T-cell (primary cell): ENCODE measurements at regions not wholly inside any gene's neighbourhood (a gene's known extent, or its start where the extent isn't known, plus 50 kb on each side); places are given as distances from the start of the nearest gene placed in this dataset.
"Not testable (repeated sequence)": the region's sequence is repeated elsewhere in the genome, so short reads cannot be mapped to it uniquely, and the experiment has no call there.

Experiments
- ATAC-seq, 4 experiments: fragments of 200-7000 bp in 3 of 4; fragments of 150-1000 bp in 1 of 4; cut with Tn5 transposase; replicated peaks in 1 of 4; 1 replicate in 3 of 4; 2 replicates in 1 of 4; pipeline ENCODE4 v1.10.0; 2021; ENCODE audit warnings: moderate library complexity in 3 of 4, mild to moderate bottlenecking in 2 of 4, moderate number of reproducible peaks in 1 of 4
- CTCF ChIA-PET, 2 donors: fragments of 300-600 bp; sonication (Branson Sonifier 250); formaldehyde crosslinking; loops; one replicate each; lab custom pipeline; 2022; ENCODE audit warnings: antibody characterized with exemption in 2 of 2; lab: Charles Lee
- POLR2A ChIA-PET, 2 donors: fragments of 300-600 bp; sonication (Branson Sonifier 250); formaldehyde crosslinking; loops; one replicate each; lab custom pipeline; 2022; ENCODE audit warnings: antibody characterized with exemption in 2 of 2; lab: Charles Lee
- DNase-seq, 35 experiments: peaks; one replicate each; pipeline versions ENCODE4 v3.0.0 to v3.0.0-alpha.2; 2013 to 2023
- H3K27ac ChIP-seq: one replicate; pipeline ENCODE4 v1.5.1; 2013; ENCODE audit warnings: low read length
- H3K27me3 ChIP-seq, 2 experiments: replicated peaks in 1 of 2; 1 replicate in 1 of 2; 2 replicates in 1 of 2; pipeline versions ENCODE4 v1.6.1 to v1.7.0; 2013; ENCODE audit warnings: low read length in 1 of 2, mixed read lengths in 1 of 2; ENCODE audit not compliant: control insufficient read depth in 2 of 2, insufficient read depth in 2 of 2; ENCODE audit errors: extremely low read depth in 1 of 2
- H3K36me3 ChIP-seq, 2 donors: 1 replicate in 1 of 2; 2 replicates in 1 of 2; pipeline versions ENCODE4 v1.6.1 to v1.7.0; 2013; ENCODE audit warnings: low read length in 1 of 2; ENCODE audit not compliant: control insufficient read depth in 2 of 2, insufficient read depth in 1 of 2; ENCODE audit errors: extremely low read depth in 1 of 2
- H3K4me1 ChIP-seq, 2 experiments: 1 replicate in 1 of 2; 2 replicates in 1 of 2; pipeline versions ENCODE4 v1.6.1 to v1.7.0; 2013; ENCODE audit warnings: low read length in 2 of 2, mixed read lengths in 1 of 2; ENCODE audit not compliant: insufficient read depth in 2 of 2, control insufficient read depth in 1 of 2; ENCODE audit errors: extremely low read depth in 1 of 2
- H3K4me3 ChIP-seq, 2 donors: 1 replicate in 1 of 2; 2 replicates in 1 of 2; pipeline versions ENCODE4 v1.5.1 to v1.7.0; 2013; ENCODE audit warnings: mild to moderate bottlenecking in 2 of 2, low read length in 1 of 2, moderate library complexity in 1 of 2; ENCODE audit not compliant: control insufficient read depth in 1 of 2; ENCODE audit errors: extremely low read depth in 1 of 2
- H3K9me3 ChIP-seq: 2 replicates; pipeline ENCODE4 v1.7.0; 2013
- H3K27ac Mint-ChIP-seq, 2 donors: one replicate each; pipeline ENCODE4 v1.8.0; 2020 to 2021; ENCODE audit warnings: mild to moderate bottlenecking in 2 of 2, mixed read lengths in 2 of 2
- H3K27me3 Mint-ChIP-seq, 2 donors: one replicate each; pipeline ENCODE4 v1.8.0; 2021 to 2022; ENCODE audit warnings: mixed read lengths in 2 of 2
- H3K36me3 Mint-ChIP-seq: one replicate; pipeline ENCODE4 v1.8.0; 2021; ENCODE audit warnings: mixed read lengths
- H3K4me1 Mint-ChIP-seq, 3 donors: one replicate each; pipeline ENCODE4 v1.8.0; 2020 to 2022; ENCODE audit warnings: mixed read lengths in 3 of 3, mild to moderate bottlenecking in 1 of 3
- H3K4me3 Mint-ChIP-seq, 3 donors: one replicate each; pipeline ENCODE4 v1.8.0; 2020 to 2022; ENCODE audit warnings: mild to moderate bottlenecking in 3 of 3, mixed read lengths in 3 of 3, moderate library complexity in 3 of 3
- H3K9me3 Mint-ChIP-seq, 3 donors: one replicate each; pipeline ENCODE4 v1.8.0; 2020 to 2022; ENCODE audit warnings: mixed read lengths in 3 of 3
- WGBS: methylation state at CpG from one replicate; pipeline ENCODE4 v1.1.5; 2013; ENCODE audit warnings: missing lambda C conversion rate; ENCODE audit not compliant: insufficient coverage; 5-methylcytosine and 5-hydroxymethylcytosine counted together

- DNase-seq (no peak), ATAC-seq (no peak)
- ChIA-PET POLR2A (no interaction called here), CTCF (no interaction called here)
- Mint-ChIP-seq H3K4me3 (no peak overlapping the region), H3K9me3 (no peaks in the 10 kb centered on the region), H3K36me3 (no peaks in the 10 kb centered on the region), H3K27ac (no peak overlapping the region), H3K27me3 (peaks cover 0 to 4% of the 10 kb centered on the region in 2 donors), H3K4me1 (peaks cover 18 to 21% (median 20%) of the 10 kb centered on the region in 3 donors)
- H3K27me3 ChIP-seq: no peaks in the 10 kb centered on the region
- no peaks in the 10 kb centered on the region for H3K36me3 ChIP-seq
- H3K4me1 ChIP-seq: peaks cover 11 to 12% of the 10 kb centered on the region in 2 experiments
- H3K4me3 ChIP-seq: no peak overlapping the region
- 100% methylated on average over 2 of the region's 8 CpGs for WGBS
- H3K9me3 ChIP-seq: no peaks in the 10 kb centered on the region
- no peak overlapping the region for H3K27ac ChIP-seq
Observed at GRCh38 chr13:28607187-28607955, 51.6 kb upstream of the POMP start.

GRCh38 chr13:28606466-28606865 lies 52.5 kb upstream of the POMP start:
- peaks cover 0 to 4% of the 10 kb centered on the region in 2 donors for H3K27me3 Mint-ChIP-seq
- peaks cover 11 to 13% (median 11%) of the 10 kb centered on the region in 3 donors for H3K4me1 Mint-ChIP-seq
- CTCF ChIA-PET: no interaction called here
- Histone ChIP-seq H3K36me3 (no peaks in the 10 kb centered on the region), H3K4me3 (no peak overlapping the region), H3K27me3 (no peaks in the 10 kb centered on the region), H3K4me1 (peaks cover 5 to 7% of the 10 kb centered on the region in 2 experiments), H3K27ac (no peak overlapping the region), H3K9me3 (no peaks in the 10 kb centered on the region)
- DNase-seq (no peak), ATAC-seq (no peak)
- no peak overlapping the region for H3K27ac Mint-ChIP-seq
- POLR2A ChIA-PET: no interaction called here
- H3K36me3 Mint-ChIP-seq: no peaks in the 10 kb centered on the region
- H3K9me3 Mint-ChIP-seq: no peaks in the 10 kb centered on the region
- no peak overlapping the region for H3K4me3 Mint-ChIP-seq
- 100% methylated on average over 2 of the region's 5 CpGs for WGBS

- H3K4me3 Mint-ChIP-seq, DNase-seq, H3K27ac ChIP-seq, H3K36me3 ChIP-seq, CTCF ChIA-PET, H3K27me3 ChIP-seq, H3K9me3 ChIP-seq, ATAC-seq, H3K36me3 Mint-ChIP-seq, H3K9me3 Mint-ChIP-seq, H3K4me1 Mint-ChIP-seq, POLR2A ChIA-PET, H3K4me3 ChIP-seq, H3K27me3 Mint-ChIP-seq, H3K4me1 ChIP-seq, H3K27ac Mint-ChIP-seq: not testable (repeated sequence)
- no CpG with 5 or more reads among the region's 3 CpGs for WGBS
Observed at GRCh38 chr13:28605147-28605546, 53.8 kb upstream of the POMP start.

- Mint-ChIP-seq H3K27ac (no peak overlapping the region), H3K27me3 (peaks cover 3 to 4% of the 10 kb centered on the region in 2 donors)
- DNase-seq: no peak
Observed at GRCh38 chr13:28603043-28603664, 55.8 kb upstream of the POMP start.

GRCh38 chr13:28602580-28602979 lies 56.4 kb upstream of the POMP start:
- ChIA-PET CTCF (no interaction called here), POLR2A (no interaction called here)
- no peak overlapping the region for H3K4me3 Mint-ChIP-seq
- Histone ChIP-seq H3K4me3 (no peak overlapping the region), H3K9me3 (no peaks in the 10 kb centered on the region), H3K27me3 (no peaks in the 10 kb centered on the region), H3K27ac (no peak overlapping the region), H3K36me3 (no peaks in the 10 kb centered on the region), H3K4me1 (no peaks in the 10 kb centered on the region)
- no peaks in the 10 kb centered on the region for H3K4me1 Mint-ChIP-seq
- H3K27ac Mint-ChIP-seq: no peak overlapping the region
- no peaks in the 10 kb centered on the region for H3K36me3 Mint-ChIP-seq
- 100% methylated on average over 1 of the region's 2 CpGs for WGBS
- no peak for DNase-seq
- peaks cover 3 to 4% of the 10 kb centered on the region in 2 donors for H3K27me3 Mint-ChIP-seq
- no peak for ATAC-seq
- peaks cover 0 to 2% (median 0%) of the 10 kb centered on the region in 3 donors for H3K9me3 Mint-ChIP-seq

More at GRCh38 chr13:28603043-28603664, 55.8 kb upstream of the POMP start:
- Histone ChIP-seq H3K4me1 (no peaks in the 10 kb centered on the region), H3K27ac (no peak overlapping the region), H3K36me3 (no peaks in the 10 kb centered on the region), H3K9me3 (no peaks in the 10 kb centered on the region), H3K4me3 (no peak overlapping the region), H3K27me3 (no peaks in the 10 kb centered on the region)
- no peak for ATAC-seq
- H3K36me3 Mint-ChIP-seq: no peaks in the 10 kb centered on the region
- H3K9me3 Mint-ChIP-seq: peaks cover 0 to 2% (median 0%) of the 10 kb centered on the region in 3 donors
- WGBS: 51% methylated on average over 2 of the region's 6 CpGs
- no peak overlapping the region for H3K4me3 Mint-ChIP-seq
- no peaks in the 10 kb centered on the region for H3K4me1 Mint-ChIP-seq
- ChIA-PET POLR2A (no interaction called here), CTCF (no interaction called here)

GRCh38 chr13:28601581-28601980 lies 57.3 kb upstream of the POMP start:
- Mint-ChIP-seq H3K9me3 (peaks cover 0 to 2% (median 0%) of the 10 kb centered on the region in 3 donors), H3K27me3 (peaks cover 4 to 5% of the 10 kb centered on the region in 2 donors), H3K27ac (no peak overlapping the region), H3K36me3 (no peaks in the 10 kb centered on the region), H3K4me1 (no peaks in the 10 kb centered on the region), H3K4me3 (no peak overlapping the region)
- Histone ChIP-seq H3K36me3 (no peaks in the 10 kb centered on the region), H3K9me3 (no peaks in the 10 kb centered on the region), H3K4me1 (no peaks in the 10 kb centered on the region), H3K4me3 (no peak overlapping the region), H3K27me3 (peaks cover 0 to 3% of the 10 kb centered on the region in 2 experiments), H3K27ac (no peak overlapping the region)
- ATAC-seq (no peak), DNase-seq (no peak)
- WGBS: 95% methylated on average over 2 of the region's 3 CpGs
- CTCF ChIA-PET: no interaction called here
- POLR2A ChIA-PET: no interaction called here
